ENCODE measurements at regions not wholly inside any gene's neighbourhood (a gene's known extent, or its start where the extent isn't known, plus 50 kb on each side); places are given as distances from the start of the nearest gene placed in this dataset.

DNA sequence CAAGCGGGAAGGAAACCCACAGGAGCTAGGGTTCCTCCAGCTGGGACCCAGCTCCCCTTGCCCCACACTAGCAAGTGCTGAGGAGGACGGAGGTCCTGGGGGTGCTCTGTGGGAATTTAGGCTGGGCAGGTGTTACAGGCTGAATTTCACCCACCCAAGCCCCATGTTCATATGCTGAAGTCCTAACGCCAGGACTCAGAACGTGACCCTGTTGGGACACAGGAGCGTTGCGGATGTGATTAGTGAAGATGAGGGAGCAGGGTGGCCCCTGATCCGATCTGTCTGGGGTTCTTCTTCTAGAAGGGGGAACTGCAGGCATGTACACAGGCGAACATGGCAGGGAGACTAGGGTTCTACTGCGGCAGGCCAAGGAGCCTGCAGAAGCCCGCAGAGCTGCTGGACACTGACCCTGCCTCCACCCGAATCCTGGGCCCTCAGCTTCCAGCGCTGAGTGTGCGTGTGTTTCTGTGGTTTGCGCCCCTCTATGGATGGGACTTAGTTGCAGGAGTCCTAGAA, 103.4 kb upstream of the FGF3 start:
- in situ Hi-C loops (cut with MboI; ENCODE audit: low pct_unique_long_range_greater_than_20kb, low sequenced_read_pairs): loop anchor here (10.0 to 25.0 kb wide), 2 partner anchors 262 to 515 kb away; no protein-coding TSS in a partner anchor
- DNase-seq: no peak

DNA sequence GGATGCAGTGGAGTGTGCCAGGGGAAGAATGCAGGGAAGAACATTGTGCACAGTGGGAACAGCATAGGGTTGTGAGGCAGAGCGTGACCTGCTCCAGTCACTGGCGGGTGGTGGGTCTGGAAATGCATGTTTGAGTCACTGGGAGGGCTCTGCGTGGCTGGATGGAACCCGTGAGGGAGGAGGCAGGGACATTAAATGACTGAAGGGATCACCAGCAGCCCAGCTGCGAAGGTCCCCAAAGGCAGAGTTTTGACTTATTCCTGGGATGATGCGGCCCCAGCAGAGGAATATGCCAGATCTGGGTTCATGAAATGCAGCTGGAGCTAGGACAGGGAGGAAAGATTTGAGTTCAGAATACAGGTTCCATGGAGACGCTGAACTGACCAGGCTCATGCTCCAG, 104.0 kb upstream of the FGF3 start:
- no peak for DNase-seq
- in situ Hi-C loops (cut with MboI; ENCODE audit: low pct_unique_long_range_greater_than_20kb, low sequenced_read_pairs): loop anchor here (10.0 to 25.0 kb wide), 2 partner anchors 262 to 514 kb away; no protein-coding TSS in a partner anchor

DNA sequence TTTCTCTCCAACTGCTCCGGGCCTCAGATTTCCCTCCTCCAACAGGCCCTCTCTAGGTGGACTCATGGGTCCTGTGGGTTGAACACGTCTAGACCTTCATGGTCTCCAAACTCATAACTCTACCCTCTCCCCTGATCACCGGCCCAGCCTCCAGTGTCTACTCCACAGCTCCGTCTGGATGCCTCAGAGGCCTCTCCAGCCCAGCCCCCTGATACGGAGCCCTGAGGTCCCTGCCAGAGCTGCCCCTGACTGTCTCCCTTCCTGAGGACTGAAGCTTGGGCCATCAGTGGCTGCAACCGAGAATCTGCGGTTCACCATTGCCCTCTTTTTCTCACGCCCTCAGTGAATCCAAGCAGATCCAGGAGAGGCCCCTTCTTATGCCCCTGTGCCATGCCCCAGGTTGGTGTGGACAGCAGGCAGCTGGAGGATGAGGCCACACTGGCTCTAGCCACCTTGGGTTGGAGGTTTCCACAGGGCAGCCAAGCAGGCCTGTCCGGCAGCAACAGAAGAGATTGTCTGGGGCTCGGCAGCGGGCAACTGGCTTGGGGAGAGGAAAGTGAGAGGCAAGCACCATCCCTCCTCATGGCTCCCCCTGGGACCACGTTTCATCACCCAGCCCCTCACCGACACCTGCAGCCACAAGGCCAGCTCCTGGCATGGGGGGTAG, 104.6 kb upstream of the FGF3 start:
- in situ Hi-C loops (cut with MboI; ENCODE audit: low pct_unique_long_range_greater_than_20kb, low sequenced_read_pairs): loop anchor here (10.0 to 25.0 kb wide), 2 partner anchors 261 to 514 kb away; no protein-coding TSS in a partner anchor
- DNase-seq: no peak

DNA sequence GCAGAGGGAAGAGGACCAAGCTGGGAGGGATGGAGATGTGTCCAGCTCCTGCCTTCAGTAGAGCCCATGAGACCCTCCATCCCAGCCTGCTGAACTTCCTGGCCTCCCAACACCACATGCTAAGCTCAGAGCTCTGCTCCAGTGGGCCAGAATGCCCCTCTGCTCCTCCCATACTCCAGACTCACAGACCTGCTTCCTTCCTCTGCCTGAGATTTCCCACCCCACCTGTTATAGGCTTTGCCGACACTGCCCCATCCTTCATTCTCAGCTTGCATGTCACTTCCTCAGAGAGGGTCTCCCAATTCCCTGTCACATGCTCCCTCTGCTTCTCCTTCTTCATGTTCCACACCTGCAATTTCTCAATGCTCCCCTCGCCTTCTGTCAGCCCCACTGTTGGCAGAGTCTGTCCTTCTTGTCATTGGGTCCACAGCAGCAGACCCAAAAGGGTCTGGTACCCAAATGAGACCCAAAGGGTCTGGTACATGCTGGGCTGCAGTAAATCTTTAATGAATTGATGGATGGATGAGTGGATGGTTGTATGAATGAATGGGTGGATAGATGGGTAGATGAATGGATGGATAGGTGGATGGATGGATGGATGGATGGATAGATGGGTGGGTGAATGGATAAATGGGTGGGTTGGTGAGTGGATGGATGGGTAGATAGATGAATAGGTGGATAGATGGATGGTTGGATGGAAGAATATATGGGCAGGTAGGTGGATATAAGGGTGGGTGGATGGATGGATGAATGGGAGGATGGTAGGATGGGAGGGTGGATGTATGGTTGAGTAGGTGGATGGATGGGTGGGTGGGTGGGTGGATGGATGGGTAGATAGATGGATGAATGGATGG, 105.3 kb upstream of the FGF3 start:
- in situ Hi-C loops (cut with MboI; ENCODE audit: low pct_unique_long_range_greater_than_20kb, low sequenced_read_pairs): loop anchor here (10.0 to 25.0 kb wide), 2 partner anchors 260 to 513 kb away; no protein-coding TSS in a partner anchor

DNA sequence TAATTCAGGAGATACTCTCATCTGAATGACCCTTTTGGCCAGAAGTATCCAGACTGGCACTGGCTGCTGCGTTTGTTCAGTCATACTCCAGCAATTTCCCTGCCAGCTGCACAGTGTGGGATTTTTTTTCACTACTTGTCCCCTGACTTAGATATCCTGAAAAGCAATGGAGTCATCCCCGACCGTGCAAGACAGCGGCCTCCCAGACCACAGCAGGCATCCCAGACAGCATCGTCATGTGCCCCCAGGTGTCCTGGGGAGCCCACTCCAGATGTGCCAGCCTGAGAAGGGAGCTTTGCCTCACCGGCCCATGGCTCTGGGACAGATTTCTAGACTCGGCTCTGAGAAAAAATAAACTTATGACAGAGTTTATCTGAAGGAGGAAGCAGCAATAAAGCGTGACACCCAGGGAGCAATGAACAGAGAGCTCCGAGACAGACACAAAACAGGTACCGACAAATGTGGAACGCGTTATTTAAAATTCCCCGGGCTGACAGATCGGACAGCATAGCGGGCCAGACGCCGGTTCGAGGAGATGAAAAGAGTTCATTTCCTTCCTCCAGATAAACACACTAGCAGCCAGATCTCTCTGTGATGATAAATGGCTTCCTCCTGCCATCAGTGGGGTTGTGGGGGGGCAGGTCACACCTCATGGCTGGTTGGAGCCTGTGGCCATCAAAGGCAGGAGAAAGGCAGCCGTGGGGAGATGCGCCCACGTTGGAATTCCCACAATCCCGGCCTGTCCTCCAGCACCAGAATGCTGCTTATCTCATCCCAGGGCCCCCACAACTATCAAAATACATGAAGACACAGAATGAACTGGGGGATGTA, 106.4 kb upstream of the FGF3 start:
- in situ Hi-C loops (cut with MboI; ENCODE audit: low pct_unique_long_range_greater_than_20kb, low sequenced_read_pairs): loop anchor here (10.0 kb wide), 1 partner anchor 259 kb away; no protein-coding TSS in a partner anchor
- no peak for DNase-seq

More for the DNA sequence above, 105.3 kb upstream of the FGF3 start:
- DNase-seq: no peak

DNA sequence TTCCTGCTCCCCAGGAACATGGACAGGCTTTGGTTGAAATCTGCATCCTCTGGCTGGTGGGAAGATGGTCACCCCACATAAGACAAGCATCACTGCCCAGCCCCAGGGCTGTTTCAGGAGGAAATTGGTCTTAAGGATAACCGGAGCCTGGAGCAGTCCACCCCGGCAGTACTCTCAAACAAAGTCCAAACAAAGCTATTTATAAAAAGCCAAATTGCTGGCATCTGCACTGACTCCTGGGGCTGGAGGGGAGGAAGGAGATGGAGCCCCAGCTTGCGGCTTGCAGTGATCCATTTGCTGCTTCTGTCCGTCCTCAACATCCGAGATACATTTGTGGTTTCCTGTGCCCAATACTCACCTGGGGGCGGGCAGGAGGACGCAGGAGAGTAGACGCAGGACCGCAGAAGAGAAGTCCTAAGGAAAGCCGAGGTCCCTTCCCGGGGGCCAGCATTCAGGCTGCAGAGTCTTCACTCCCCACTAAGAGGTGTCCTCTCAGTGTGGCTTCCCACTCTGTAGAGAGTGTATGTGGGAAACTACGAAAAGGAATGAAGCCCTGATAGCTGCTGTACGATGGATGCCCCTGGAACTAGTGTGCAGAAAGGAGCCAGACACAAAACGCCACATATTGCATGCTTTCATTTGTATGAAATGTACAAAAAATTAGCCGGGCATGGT, 107.3 kb upstream of the FGF3 start:
- in situ Hi-C loops (cut with MboI; ENCODE audit: low pct_unique_long_range_greater_than_20kb, low sequenced_read_pairs): loop anchor here (10.0 kb wide), 1 partner anchor 258 kb away; no protein-coding TSS in a partner anchor

DNA sequence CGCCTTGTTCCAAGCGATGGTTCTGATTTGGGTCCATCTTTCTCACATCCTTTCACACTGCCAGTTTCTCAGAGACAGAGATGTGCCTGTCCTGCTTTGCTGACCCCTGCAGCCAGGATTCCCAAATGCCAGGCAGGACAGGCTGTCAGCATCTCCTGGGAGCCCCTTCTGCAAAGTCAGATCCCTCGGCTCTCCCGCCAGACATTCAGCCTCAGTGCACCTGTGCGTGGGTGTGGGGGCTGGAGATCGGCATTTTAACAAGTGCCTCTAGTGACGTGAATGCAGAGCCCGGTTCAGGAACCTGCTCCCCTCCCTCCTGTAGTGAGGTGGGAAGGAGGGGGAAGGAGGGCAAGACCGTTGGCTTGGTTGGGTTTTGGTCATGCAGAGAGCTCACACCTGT, 108.9 kb upstream of the FGF3 start:
- in situ Hi-C loops (cut with MboI; ENCODE audit: low pct_unique_long_range_greater_than_20kb, low sequenced_read_pairs): loop anchor here (10.0 kb wide), 1 partner anchor 257 kb away; no protein-coding TSS in a partner anchor
- DNase-seq: no peak

More for the DNA sequence above, 107.3 kb upstream of the FGF3 start:
- DNase-seq: no peak

DNA sequence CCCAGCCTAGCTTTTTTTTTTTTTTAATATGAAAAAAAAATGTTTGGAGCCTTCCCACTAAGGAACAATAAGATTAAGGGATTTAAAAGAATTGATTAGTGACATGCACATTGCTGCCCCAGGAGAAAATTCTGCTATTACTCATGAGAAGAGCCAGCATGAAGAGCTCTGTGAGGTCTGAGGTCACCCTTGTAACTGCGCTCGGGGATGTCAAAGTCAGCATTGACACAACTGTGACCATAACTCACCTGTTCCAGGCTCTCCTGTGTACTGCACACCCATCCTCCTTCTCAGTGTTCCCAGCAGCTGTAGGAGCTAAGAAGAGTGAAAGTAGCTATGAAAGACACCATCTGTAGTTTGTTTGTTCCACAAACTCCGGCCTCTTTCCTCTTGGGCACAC, 109.8 kb upstream of the FGF3 start:
- DNase-seq: no peak
- in situ Hi-C loops (cut with MboI; ENCODE audit: low pct_unique_long_range_greater_than_20kb, low sequenced_read_pairs): loop anchor here (10.0 kb wide), 1 partner anchor 256 kb away; no protein-coding TSS in a partner anchor

DNA sequence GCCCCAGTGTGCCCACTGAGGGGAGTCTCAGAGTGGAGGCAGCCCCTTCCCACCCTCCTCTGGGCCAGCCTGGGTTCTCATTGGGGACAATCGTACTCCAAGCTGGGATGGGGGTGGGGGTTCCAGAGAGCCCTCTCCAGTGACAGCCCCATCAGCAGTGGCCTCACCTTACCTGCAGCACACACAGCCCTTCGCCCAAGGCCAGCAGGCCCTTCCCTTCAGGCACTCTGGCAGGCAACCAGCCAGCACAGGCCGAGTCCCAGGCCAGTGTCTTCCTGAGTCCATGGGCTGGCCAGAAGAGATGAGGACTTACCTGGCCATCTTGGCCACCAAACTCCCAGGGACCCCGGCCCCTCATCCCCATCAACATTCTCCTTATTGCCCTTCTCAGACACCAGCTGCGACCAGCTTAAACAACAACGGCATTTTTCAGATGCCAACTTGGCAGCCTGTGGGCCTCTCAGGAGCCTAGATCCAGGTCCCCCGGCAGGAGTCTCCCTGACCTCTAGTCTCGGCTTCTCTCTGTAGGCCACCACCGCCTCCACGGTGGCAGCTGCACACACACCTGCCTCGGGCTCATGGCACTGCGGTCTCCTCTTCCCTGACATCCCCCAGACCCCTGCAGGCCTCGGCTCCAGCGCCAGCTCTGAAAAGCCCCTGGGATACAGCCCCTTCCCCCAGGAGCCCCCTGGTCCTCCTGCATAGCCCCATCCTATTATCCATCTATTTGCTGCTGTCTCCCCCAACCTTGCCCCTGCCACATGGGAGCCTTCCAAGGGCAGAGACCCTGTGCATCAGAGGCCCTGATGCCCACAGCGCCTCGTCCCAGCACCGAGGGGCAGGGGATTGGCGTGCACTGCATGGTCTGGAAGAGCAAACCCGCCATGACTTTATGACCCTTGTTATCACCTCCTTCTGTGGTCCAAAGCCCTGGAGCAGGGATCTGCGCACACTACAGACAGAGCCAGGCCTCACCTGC, 111.2 kb upstream of the FGF3 start:
- in situ Hi-C loops (cut with MboI; ENCODE audit: low pct_unique_long_range_greater_than_20kb, low sequenced_read_pairs): no loop called here
- no peak for DNase-seq

DNA sequence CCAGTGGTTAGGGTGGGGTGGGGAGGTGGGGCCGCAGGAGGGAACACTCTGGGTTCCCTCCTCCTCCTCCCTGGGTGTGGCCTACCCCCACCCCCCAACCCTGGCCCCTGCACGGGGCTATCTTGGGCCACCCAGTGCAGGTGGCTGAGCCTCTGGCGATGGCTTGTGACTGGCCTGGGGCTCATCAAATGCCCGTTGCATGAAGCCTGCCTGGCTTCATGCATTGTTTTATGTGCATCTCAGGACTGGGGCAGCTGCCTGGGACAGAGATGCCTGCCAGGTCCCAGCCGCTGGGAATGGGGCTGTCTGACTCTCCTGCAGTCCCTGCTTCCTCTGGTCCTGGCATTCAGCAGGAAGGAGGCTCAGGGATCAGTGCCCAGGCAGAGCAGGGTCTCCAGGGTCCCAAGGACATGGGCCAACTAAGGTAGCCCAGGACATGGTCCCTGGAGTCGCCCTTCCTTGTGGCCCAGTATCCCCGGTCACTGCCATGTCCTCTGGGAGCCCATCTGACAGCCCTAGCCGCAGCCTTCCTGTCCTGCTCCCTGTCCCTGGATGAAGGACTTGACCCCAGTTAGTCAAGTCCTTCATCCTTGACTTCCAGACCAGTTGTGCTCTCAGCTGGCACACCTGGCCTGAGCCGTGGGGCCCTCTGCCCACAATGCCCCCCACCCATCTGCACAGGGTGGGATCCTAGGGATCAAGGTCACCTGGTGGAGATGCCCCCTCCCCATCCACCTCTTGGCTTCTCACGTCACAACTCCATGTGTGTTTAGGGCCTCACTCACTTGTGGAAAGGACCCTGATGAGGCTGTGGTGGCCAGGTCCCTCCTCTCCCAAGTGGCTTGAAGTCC, 112.1 kb upstream of the FGF3 start:
- no peak for DNase-seq
- in situ Hi-C loops (cut with MboI; ENCODE audit: low pct_unique_long_range_greater_than_20kb, low sequenced_read_pairs): no loop called here

DNA sequence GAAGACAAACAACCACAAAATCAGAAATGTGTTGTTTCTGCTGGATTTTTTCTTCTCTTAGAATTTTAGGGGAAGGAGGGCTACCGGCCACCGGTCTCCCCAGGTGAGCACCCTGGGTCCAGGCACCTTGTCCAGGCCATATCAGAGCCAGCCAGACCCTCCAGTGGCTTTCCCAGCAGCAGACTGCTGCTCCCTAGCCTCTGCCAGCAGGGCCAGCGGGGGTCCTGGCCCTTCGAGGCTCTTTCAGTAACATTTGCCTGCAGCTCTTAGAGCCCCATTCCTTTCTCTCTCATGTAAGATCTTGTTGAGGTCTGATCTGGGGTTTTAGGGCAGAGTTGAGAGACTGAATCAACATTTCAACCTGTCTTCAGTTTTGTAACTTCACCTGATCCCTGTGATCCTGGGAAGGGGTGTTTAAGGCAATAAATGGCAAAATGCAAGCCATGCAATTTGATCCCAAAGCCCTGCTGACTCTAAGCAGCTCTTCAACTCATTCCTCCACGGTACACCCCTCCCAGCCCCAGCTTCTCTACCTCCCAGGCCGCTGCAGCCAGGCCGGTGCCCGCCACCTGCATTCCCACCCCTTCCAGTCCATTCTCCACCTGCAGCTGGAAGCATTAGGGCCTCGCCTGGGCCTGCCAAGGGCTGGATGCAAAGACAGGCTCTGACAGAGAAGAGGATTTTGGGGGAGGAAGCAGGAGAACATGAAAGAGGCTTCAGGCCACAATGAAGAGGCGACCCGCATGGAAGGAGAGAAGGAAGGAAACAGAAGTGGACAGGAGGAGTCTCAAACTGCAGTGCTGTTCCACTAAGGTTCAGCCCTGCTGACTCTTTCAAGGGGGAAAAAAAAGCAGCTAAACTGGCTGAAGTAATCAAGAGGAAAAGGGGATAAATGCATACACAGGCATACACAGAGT, 113.0 kb upstream of the FGF3 start:
- DNase-seq: no peak
- in situ Hi-C loops (cut with MboI; ENCODE audit: low pct_unique_long_range_greater_than_20kb, low sequenced_read_pairs): no loop called here

DNA sequence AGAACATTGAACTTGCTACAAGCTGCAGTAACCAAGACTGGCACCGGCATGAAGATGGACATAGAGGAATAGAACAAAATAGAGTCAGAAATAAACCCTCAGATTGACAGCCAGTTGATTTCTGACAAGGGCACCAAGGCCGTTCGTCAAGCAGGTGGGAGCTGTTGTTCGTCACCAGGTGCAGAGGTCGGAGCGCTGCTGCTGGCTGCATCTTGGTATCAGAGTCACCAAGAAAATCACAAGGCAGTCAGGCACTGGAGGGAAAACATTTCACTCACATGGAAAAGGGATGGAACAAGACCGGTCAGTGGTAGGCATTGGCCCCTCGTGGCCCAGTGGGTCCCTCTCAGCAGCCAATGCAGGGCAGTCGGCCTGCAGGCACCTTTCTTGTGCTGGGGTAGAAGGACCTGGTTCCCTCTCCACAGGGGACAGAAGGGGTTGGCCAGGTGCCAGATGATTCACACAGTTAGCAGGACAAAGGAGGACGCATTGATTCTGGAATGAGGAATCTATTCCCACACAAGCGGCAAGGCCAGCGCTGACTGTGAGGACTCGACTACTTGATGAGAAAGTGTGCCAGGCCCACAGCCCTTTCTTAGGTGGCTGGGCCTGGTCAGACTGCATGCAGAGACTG, 115.8 kb upstream of the FGF3 start:
- no peak for DNase-seq
- in situ Hi-C loops (cut with MboI; ENCODE audit: low pct_unique_long_range_greater_than_20kb, low sequenced_read_pairs): no loop called here

DNA sequence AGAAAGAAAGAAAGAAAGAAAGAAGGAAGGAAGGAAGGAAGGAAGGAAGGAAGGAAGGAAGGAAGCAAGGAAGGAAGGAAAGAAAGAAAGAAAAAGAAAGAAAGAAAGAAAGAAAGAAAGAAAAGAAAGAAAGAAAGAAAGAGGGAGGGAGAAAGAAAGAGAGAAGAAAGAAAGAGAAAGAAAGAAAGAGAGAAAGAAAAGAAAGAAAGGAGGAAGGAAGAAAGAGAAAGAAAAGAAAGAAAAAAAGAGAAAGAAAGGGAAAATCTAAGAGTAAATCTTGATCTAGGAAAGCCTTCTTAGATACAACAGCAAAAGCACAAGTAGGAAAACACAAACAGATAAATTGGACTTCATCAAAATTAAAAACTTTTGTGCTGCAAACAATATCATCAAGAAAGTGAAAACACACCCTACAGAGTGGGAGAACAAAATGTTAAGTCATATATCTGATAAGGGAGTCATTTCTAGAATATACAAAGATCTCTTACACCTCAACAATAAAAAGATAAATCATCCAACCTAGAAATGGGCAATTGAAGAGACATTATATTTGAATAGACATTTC, 116.8 kb upstream of the FGF3 start:
- DNase-seq: no peak
- in situ Hi-C loops (cut with MboI; ENCODE audit: low pct_unique_long_range_greater_than_20kb, low sequenced_read_pairs): no loop called here

DNA sequence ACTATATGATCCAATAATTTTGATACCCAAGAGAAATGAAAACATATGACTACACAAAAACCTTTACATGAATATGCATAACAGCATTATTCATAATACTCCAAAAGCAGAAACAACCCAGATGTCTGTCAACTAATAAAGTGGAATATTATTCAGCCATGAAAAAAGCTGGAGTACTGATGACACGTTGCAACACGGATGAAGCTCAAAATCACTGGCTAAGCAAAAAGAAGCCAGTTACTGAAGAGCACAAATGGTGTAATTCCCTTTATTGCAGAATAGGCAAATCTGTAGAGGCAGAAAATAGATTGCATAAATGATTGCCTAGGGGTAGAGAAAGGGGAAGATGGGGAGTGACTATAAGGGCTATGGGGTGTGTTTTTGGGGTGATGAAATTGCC, 117.6 kb upstream of the FGF3 start:
- in situ Hi-C loops (cut with MboI; ENCODE audit: low pct_unique_long_range_greater_than_20kb, low sequenced_read_pairs): no loop called here

DNA sequence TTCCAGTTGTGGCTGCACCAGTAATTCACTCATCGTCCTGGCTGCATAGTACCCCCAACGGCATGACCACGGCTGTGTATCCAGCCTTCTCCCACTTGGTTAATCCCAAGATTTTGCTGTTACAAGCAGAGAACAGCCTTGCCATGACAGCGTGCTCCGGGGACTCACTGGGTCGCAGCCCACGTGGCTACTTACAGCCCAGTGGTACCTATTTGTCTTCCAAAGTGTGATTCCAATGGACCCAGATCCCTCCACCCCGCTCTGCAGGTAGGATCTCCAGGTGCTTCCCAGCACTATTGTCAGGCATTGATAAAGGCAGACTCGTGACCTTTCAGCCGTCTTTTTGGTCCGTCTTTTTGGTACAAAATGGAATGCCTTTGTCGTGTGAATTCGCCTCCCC, 119.0 kb upstream of the FGF3 start:
- no peak for DNase-seq
- in situ Hi-C loops (cut with MboI; ENCODE audit: low pct_unique_long_range_greater_than_20kb, low sequenced_read_pairs): no loop called here

More for the DNA sequence above, 117.6 kb upstream of the FGF3 start:
- DNase-seq: no peak

All from KBM-7 (cell line).